Ureter (tissue), 1 donor: ENCODE measurements at regions not wholly inside any gene's neighbourhood (a gene's known extent, or its start where the extent isn't known, plus 50 kb on each side); places are given as distances from the start of the nearest gene placed in this dataset.

Experiments
- DNase-seq: peaks from one replicate; pipeline ENCODE4 v3.0.0-alpha.2; 2020; ENCODE audit warnings: low spot score
- donor health status: DM: yes; HTN: yes; CAD: no.

DNA sequence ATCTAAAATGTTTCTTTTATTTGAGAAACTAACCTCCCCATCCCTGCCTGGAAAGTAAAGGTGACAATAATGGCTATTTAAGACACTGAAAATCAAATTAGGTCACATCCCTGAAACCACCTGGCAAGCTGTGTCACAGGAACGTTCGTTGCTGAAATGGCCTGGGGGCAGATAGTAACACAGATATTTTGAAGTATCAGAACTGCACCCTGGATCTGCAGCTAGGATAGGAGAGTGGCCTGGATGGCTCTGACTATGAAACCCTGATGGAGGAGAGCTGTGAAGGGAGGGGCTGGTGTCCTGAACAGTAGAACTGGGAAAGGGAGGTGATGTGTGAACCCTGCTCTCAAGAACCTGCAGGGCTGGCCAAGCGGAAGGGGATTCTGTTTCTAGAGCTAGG, 648.3 kb upstream of the CFAP20DC start:
- DNase-seq = no peak

DNA sequence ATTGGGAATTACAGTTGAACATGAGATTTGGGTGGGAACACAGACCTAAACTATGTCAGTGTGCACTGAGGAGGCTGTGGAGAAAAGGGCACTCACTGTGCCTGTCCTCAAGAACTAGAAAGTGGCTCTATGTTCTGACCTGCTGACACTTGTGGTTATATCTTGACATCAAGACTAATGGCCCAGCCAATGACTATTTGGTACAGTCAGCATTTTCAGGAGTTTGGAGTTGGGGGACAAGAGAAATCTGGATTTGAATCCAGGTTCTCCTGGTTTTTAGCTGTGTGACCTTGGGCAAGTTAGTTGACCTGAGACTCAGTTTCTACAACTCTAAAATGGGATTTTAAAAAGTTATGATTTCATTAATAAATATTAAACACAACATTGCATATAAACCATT, 647.0 kb upstream of the CFAP20DC start:
- DNase-seq = no peak

DNA sequence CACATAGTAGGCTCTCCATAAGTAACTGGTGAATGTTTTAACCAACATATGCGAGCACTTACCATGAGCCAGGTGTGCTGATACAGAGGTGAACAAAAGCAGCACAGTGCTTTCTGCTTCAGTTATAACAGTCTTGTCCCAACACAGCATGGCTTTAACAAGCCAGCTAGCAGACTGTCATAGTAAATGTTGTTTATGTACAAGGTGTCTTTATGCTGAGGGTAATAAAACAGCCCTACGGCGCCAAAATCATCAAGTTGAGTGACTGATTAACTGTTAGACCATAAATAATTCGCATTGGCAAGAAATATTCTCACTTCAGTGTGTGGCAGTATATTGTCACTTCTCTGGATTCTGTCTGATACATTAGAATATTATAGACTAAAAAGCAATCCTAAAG, 646.0 kb upstream of the CFAP20DC start:
- no peak for DNase-seq

DNA sequence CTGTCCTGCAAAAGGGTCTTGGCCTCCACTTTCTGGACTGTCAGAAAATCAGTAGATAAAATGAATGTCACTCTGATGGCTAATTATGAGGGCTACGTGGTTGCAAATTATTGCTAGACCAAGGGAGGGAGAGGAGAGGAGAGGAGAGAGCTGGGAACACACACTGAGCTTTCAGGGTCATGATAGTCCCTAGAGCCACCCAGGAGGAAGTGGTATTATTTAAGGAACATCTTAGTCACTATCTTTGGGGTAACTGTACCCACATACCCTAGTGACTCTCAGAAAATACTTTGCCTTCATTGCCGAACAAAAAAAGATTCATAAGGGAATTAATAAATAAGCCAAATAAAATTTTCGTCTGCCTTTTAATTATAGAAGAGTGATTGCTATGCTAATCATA, 642.3 kb upstream of the CFAP20DC start:
- no peak for DNase-seq

DNA sequence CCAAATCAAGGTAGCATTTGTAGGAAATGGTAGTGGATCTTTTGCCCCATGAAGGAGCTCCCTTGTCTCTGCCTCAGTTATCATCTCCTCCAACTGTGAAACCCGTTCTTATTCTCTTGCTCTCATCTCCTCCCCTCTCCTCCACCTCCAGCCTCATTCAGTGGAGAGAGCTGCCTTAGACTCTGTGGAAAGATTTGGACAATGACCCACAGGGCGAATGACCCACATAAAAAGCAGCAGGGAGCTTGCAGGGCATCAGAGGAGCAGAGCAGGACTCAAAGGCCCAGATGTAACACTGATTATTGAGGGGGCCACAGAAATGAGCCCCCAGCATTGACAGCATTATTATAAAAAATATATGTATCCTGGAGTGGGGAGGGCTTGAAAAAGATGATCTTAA, 641.1 kb upstream of the CFAP20DC start:
- DNase-seq = no peak

DNA sequence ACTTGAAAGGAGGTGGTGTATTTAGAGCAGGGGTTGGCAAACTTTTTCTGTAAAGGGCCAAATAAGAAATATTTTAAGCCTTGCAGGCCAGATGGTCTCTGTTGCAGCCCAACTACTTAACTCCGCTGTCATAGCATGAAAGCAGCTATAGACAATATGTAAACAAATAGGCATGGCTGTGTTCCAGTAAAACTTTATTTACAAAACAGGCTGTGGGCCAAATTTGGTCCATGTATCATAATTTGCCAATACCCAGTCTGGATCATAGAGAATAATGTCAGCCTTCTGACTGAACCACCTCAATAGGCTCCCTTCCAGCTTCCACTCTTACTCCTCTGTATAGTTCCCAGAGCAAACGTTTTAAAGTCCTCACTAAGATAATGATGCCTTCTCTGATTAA, 638.8 kb upstream of the CFAP20DC start:
- no peak for DNase-seq

DNA sequence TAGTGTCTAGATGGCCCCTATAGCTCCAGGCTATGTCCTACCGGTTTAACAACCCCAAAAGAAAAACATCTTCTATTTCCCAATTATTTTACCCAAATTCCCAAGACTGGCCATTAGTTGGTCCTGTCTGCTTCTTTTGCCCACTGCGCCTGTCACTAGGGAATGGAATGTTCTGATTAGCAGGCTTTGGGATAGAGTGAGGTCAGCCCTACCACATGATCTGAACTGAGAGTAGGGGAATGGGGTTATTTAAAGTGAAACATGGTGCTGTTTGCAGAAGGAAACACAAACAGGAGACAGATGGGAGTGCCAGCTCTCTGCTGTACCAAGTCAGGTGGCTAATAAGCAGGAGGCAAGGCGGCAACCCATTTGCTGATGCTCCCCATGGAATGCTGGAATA, 635.6 kb upstream of the CFAP20DC start:
- no peak for DNase-seq

DNA sequence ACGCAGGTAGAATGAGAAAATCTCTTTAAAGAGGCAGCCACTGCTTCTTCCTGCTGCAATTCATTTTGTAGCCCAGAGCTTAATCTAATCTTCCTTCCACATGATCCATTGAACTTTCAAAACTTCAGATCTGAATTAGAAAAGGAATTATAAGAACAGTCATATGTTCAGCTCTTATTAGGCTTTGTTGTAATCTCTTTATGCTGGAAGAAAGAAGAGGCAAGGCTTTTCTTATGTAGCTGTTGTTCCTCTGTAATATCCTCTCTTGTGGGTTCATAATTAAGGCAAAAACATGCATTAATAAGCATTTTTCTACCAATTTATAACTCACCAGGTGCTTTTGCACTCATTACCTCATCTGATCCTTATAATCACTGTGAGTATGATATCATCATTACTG, 634.9 kb upstream of the CFAP20DC start:
- DNase-seq = no peak

DNA sequence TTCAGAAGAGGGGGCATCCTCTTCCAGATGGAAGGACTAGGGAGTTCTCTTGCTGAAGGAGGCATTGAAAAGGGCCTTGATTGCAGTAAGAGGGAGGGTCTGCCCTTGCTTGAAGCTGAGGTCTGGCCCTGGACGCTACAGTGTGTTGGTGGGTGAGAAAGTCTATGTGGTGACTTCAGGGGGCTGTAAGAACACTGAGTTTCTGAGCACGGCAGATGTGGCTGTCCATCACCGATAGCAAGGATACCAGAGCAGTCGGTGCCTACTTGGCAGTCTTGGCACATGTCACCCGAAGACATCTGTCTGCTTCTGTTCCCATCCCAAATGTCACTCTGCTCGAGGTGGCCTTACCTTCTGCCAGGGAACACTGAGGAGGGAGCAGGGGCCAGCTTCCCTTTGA, 631.1 kb upstream of the CFAP20DC start:
- no peak for DNase-seq

DNA sequence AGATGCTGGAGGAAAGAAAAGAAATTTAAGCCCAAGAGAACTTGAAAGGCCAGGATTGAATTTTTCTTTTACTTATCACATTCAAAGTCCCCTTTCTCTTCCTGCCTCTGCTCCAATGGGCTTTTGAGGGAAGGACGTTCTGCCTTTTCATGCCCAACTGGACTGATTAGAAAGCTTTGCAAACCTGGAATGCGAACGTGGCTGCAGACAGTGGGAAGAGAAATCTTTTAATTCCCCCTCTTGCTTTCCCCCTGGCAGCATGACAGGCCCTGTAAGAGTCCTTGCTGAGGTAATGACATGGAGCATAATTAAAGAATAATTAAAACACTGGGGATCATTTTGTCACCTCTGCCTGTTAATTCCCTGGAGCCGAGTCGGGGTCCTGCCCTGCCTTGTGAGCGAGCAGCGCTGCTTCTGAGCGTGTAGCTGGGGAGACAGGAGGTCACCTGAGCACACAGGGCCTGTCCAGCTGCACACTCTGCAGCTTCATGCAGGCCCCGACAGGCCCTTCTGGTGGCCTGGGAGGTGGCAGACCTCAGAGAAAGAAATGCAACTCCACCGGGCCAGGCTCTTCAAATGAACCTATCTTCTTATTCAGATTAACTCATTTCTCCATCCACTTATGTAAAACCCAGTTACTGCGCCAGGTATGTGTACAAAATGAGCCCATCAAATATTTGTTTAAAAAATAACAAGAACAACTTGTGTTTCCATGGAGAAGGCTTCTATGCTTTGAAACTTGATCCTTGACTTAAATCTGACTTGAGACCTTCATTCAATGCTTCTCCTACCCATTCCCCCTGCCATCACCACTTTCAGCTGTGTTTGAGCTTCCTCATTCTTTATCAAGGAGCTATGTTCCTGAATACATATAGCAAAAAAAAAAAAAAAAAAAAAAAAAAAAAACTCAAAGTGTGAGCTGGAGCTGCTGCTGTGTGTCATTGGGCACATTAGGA, 628.2 kb upstream of the CFAP20DC start:
- no peak for DNase-seq

DNA sequence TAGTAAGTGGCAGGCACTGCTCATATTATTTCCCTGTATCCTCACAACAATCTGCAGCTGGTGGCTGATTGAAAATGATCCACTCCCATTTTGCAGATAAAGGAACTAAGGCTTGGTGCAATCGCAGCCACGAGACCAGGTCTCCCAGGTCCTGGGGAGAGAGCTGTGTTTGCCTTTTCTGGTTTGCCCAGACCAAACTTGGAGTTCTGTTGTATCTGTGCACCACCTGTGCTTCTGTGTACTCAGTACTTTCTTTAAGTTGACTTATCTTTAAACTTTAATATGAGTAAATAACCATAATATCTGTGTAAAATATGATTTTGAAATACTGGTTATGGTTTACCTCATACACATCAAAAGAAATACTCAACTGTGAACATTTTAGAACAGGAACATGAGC, 625.7 kb upstream of the CFAP20DC start:
- DNase-seq = no peak

DNA sequence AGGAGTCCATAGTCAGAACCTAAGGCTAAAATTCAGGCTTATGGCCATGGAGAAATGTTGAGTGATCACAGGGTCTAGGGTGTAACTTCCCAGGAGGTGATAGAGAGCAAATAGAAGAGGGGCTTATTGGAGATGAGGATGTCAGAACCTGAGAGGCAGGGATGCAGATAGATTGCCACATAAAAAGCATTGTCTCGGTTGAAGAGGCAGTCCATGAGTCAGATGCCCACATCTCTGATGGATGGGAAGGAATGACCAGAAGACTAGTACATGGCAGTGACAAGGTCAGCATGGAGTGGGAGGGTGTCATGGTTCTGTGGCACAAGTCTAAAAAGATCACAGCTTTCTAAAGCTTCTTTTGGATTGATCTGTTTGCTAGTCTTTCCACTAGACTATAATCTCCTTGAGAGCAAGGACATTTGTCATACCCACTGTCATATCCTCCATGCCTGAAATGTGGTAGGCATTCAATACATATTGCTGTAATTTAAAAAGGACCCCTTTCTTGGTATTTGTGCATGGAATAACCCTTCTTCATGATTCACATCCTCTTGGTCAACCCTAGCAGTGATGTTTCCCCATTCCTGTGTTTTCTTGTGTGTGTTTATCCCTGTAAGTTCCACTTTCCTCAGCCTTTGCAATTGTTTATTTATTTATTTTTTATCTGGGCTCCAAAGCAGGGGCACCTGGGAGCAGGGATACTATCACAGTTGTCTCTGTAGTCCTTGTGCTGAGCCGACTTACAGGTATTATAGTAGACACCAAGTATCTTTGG, 613.4 kb upstream of the CFAP20DC start:
- no peak for DNase-seq

DNA sequence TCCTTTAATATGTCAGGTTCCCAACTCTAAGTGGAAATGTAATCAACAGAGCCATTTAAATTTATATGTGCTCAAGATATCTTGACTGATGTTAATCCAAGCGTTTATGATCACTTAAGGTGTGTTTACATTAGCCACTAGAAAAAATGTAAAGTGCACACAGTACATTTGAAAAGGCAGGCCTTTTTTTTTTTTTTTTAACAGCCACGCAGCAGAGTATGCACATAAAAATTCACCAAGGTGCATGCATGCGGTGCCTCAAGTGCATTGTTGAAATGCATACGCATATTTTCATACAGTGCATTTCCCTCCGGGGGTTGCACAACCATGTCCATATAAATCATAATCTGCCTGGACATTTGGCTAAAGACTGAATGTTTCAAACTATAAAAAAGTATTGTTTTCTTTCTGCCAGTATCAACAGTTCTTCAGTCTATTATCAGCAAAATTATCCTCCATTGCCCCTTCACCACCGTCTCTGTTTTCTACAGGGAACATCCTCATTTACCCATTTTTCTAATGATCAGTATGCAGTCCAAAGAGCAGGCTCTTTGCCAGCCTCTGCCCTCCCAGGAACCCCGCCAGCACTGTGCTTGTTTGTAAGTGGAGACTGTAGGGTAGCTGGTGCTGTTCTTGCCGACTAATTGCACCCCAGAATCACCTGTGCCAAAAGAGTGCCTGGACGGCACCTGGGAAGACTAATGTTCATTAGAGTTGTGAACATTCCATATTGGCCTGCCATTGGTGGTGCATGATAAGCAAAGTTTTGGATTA, 611.2 kb upstream of the CFAP20DC start:
- no peak for DNase-seq

DNA sequence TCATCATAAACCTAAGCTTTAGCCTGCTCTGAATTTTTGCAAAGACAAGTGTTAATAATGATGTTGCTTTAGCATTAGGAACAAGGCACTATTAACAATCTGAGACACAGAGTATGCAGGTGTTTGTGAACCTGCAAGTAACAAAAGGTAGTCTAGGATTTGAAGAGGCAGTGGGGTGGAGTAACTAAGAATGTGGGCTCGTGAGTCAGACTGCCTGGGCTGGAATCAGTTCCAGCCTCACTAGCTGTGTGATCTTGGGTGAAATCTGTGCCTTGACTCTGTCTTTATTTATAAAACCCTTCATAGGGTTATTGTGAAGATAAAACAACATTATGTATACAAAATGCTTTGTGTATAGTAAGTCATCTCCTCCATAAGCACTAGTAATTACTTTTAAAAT, 610.6 kb upstream of the CFAP20DC start:
- no peak for DNase-seq

DNA sequence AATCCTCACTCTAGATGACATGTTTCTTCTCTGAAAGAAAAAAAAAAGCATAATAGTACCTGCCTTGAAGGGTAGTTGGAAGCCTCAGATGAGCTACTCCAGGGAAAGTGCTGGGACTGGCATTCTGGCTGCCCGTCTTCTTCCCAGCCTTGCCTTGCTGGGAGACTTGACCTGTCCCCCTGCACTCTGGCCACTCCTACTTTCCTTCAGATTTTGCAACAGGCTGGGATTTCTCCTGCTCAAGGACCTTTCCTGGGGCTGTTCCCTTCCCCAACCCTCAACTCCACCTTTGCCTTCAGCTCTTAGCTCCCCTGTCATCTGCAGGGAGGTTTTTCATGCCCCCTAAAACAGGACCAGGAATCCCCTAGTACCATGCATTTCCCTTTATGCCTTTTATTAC, 609.9 kb upstream of the CFAP20DC start:
- no peak for DNase-seq

DNA sequence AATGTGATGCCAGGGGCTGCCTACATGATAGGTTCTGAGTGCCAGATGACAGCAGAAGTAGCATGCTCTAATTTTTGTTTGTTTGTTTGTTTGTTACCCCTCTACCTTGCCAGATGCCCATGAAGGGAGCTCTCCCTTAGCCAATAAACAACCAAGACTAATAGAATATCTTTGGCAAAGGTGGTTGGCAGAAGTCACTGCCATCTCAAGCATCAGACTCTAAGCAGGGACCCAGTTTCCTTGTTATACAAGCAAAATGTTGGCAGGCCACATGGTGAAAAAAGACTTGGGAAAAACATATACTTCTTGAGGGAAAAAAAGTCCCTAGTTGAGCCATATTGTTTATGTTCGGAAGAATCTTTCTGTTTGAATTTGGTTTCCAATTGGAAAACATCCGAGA, 609.0 kb upstream of the CFAP20DC start:
- DNase-seq = no peak

DNA sequence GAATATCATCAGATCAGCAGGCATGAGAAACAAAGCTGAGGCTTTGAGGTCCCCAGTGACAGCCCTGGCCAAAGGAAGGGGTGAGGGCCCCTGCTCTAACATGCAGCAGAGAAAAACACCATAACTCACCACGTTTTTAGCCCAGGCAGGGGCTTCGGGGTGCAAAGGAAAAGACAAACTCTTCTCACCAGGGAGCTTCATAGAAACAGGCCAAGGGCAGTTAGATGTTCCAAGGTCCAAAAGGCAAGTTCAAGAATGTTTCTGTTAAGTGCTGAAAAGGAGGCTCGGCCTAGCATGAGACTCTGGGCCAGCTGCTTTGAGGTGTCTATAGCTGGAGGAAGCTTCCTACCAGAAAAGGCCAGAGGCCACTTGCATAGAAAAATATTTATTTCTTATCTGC, 608.4 kb upstream of the CFAP20DC start:
- DNase-seq = no peak

DNA sequence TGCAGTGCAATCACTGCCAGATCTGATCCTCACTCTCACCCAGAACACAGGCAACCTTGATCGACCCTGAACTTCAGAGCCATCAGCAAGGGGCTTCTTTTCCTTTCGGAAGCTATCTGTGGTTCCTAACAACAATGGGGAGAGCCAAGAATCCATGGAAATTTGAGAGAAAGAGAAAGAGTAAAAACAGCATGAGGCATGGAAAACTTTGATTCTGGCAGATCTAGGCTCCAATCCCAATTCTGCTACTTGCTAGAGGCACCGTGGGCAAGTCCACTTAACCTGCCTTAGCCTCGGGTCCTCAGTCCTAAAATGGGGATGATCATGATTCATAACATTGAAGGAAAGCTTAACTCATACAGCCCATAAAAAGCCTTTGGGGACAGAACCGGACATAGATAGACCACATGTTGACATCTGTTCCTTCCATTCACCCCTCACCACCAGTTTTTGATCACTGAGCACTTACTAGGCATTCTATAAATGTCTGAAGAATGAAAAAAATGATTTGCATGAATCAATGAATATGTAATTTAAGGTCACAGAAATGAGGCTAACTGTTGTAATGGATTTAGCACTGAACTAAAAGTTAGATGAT, 605.7 kb upstream of the CFAP20DC start:
- DNase-seq = no peak

DNA sequence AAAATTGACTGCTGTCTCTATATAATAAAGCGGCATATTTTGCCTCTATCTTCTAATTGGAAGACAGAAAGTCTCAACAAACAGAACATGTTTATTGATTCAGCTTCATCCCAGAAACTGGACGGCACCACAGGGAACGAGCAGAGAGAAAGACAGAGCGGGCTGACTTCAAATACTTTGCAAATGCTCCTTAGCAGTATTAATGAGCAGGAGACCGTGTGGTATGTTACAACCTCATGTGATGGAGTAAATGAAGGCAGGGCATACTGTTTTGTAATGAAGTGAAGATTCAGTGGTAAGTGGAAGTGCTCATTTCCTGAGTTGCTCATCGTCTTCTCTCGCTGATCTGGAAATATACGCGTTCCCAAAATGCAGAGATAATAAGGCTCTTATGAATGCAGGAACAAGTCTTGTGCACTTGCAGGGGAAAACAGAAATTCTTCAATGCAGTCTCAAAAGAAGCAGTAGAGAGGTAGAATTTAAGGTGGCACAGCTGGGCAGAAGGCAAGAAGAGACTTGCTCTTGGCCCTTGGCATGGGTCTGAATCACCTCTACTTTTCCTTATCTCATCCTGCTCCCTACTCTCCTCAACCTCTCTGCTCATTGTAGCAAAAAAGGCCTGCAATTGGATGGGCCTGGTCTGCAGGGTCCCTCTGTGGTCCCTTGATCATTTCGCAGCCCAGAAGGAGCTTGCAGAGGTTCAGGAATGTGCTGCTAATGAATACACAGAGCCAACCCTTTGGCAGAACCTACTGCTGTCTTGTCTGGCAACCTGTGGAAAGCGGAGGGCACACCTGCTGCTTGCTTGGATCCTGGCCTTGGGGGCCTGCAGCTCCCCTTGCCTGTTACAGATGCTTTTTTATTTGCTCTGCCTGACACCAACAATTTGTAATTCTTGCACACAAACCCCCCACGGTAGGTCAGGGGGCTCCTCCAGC, 604.9 kb upstream of the CFAP20DC start:
- DNase-seq = no peak

DNA sequence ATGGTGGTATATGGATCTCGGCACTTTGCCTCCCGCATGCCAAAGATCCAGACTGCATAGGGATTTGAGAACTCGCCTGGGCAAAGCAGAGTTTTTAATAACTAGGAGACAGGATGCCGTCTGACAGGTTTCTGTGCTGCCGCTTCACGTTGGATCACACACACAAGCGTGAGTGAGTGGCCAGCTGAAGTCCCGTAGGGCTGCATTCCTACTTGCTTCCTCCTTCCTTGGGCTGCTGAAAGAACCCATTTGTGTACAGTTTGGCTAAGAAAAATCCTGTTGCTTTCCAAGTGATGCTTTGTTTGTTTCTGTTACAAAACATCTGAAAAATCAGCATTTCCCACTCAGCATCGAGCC, 604.3 kb upstream of the CFAP20DC start:
- peak; percentile 81 for DNase-seq
